ENCODE measurements at regions not wholly inside any gene's neighbourhood (a gene's known extent, or its start where the extent isn't known, plus 50 kb on each side); places are given as distances from the start of the nearest gene placed in this dataset.
"Not testable (repeated sequence)": the region's sequence is repeated elsewhere in the genome, so short reads cannot be mapped to it uniquely, and the experiment has no call there.

DNA sequence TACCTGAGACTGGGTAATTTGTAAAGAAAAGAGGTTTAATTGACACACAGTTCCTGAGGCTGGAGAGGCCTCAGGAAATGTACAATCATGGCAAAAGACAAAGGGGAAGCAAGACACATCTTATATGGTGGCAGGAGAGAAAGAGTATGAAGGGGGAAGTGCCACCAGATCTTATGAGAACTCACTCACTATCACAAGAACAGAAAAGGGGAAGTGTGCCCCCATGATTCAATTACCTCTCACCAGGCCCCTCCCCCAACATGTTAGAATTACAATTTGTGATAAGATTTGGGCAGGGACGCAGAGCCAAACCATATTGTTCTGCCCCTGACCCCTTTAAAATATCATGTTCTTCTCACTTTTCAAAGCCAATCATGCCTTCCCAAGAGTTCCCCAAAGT lies 744.2 kb upstream of the CDH18 start:
- H3K4me3 ChIP-seq, H3K27ac ChIP-seq: not testable (repeated sequence)

GRCh38 chr5:20721286-20721685 lies 733.3 kb upstream of the CDH18 start:
- not testable (repeated sequence) for H3K27ac ChIP-seq, H3K4me3 ChIP-seq

DNA sequence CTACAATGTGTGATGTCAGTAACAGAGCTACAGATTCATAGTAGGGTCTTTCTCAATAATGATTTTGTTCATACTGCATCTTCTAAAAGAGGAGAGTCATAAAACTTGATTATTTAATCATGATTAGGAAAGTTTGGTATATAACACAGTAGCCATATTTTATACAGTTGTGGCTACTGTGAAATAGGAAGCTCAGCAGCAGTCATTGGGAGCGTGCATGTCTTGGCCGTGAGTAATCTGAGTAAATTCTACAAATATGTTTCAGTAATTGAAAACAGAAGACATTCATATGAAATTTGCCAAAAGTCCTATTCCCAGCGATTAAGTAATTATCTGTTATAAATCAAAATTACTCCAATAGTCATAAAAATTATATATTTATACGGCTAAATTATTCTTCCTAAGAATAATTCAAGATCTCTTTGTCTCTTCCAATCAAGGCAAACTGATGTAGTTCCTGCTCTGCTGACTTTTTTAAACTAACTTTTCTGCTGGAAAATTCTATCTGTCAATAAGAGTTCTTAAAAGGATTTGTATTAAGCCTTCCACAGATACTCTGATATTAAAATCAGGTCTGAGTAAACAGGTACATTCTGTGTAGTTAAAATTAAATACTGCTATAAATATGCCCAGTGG lies 723.6 kb upstream of the CDH18 start:
- H3K27ac ChIP-seq, H3K4me3 ChIP-seq: not testable (repeated sequence)

DNA sequence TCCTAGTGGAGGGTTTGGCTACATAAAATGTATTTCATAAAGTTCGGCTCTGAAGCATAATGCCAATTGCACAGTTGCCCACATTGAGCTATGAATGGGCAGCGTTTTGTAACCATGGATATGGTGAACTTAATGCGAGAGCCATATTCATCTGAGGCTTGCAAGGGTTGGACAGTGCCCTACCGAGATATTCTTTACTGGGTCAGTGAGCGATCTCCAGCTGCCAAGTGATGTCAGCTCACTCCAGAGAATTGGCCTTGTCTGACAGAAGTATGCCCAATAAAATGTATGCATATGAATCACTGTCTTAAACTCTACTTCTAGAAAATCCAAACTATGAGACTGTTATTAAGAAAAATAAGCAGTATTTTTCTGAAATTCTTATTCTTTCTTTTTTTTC lies 719.6 kb upstream of the CDH18 start:
- not testable (repeated sequence) for H3K4me3 ChIP-seq

DNA sequence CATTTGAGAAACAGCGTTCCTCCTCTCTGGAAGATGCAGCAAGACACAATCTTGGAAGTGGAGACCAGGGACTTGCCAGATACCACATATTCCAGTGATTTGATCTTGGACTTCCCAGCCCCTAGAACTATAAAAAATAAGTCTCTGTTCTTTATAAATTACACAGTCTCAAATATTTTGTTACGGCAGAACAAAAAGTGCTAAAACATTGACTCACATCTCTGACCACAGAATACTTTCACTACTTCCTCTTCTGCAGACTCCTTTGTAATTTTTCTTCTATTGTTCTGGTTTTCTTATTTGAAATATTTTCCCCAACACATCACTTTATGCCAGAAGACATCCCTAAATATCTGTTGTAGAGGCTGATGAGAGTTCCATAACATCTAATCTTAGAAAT lies 706.1 kb upstream of the CDH18 start:
- H3K4me3 ChIP-seq, result no peak overlapping the region
- no peak overlapping the region for H3K27ac ChIP-seq

More for the DNA sequence above, 719.6 kb upstream of the CDH18 start:
- not testable (repeated sequence) for H3K27ac ChIP-seq

GRCh38 chr5:20692913-20693312 lies 704.9 kb upstream of the CDH18 start:
- Histone ChIP-seq H3K4me3 (no peak overlapping the region), H3K27ac (no peak overlapping the region)

DNA sequence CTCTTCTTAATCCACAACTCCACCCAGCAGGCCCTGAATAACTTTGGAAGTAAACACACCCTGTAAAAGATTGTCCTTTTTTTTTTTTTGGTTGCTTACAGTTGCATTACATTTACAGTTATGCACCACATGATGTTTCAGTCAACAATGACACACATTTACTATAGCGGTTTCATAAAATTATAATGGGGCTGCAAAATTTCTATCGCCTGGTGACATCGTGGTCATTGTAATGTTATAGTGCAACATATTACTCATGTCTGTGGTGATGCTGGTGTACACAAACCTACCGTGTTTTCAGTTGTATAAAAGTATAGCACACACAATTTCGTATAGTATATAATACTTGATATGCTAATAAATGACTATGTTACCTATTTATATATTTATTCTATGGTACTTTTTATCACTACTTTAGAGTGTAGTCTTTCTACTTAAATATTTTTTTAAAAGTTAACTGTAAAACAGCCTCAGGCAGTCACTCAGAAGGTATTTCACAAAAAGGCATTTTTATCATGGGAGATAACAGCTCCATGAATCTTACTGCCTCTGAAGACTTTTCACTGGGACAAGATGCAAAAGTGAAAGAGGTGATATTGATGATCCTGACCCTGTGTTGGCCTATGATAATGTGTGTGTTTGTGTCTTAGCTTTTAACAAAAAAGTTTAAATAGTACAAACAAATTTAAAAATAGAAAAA lies 695.4 kb upstream of the CDH18 start:
- Histone ChIP-seq H3K4me3 (no peak overlapping the region), H3K27ac (no peak overlapping the region)

GRCh38 chr5:20680718-20681302 lies 692.8 kb upstream of the CDH18 start:
- H3K27ac ChIP-seq, result no peak overlapping the region
- H3K4me3 ChIP-seq, result no peak overlapping the region

GRCh38 chr5:20678814-20679298 lies 690.9 kb upstream of the CDH18 start:
- Histone ChIP-seq H3K27ac (no peak overlapping the region), H3K4me3 (no peak overlapping the region)

DNA sequence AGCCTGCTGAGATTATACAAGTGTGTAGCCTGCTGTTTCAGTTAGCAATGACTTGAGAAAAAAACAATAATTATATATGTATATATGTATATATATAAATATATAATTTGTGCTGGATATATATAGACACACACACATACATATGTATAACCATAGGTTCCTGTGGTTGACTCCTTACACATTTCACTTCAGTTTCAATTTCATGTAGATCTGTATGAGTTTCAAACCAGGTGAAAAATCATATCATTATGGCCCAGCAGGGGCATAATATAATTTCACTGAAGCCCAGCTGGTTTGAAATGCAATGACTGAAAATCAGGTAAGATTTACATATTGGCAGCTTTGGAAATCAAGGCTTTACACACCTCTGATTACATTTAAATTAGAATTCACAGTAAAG lies 690.4 kb upstream of the CDH18 start:
- no peak overlapping the region for H3K27ac ChIP-seq
- H3K4me3 ChIP-seq, result no peak overlapping the region

GRCh38 chr5:20660588-20660987 lies 672.6 kb upstream of the CDH18 start:
- Histone ChIP-seq H3K4me3 (no peak overlapping the region), H3K27ac (no peak overlapping the region)

GRCh38 chr5:20656262-20656661 lies 668.3 kb upstream of the CDH18 start:
- Histone ChIP-seq H3K27ac (no peak overlapping the region), H3K4me3 (no peak overlapping the region)

DNA sequence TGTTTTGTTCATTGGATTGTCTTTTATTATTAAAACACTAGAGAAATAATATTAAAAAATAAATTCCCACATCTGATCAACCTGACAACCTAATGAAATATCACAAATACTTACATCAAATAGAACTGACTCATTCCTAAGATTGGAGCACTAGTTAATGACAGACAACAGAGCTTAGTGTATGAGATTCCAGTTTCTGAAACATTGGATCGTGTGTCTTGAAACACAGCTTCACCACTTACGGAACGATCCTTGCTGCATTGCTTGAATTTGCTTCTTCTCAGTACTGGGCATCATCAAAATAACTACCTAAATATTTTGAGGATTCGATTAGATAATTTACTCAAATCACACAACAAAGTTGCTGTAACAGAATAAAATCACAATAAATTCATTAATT lies 667.2 kb upstream of the CDH18 start:
- Histone ChIP-seq H3K27ac (no peak overlapping the region), H3K4me3 (no peak overlapping the region)

DNA sequence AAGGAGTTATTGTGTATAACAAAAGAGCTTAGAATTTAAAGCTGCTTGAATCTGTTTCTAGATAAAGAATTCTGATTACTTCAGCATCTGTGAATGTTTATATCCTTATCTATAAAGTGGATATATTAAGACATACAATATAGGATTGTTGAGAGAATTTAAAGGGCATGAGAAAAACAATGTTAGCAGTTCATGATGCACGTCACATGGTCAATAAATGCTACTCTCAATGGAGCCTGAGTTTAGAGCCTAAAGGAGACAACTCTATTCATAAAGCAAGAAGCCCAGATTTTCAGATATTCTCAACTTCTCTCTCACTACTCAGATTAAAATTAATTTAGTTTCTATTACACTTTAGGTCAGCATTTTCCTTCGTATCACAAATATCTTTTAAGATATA lies 666.7 kb upstream of the CDH18 start:
- H3K4me3 ChIP-seq, result no peak overlapping the region
- H3K27ac ChIP-seq, result no peak overlapping the region

- Histone ChIP-seq H3K4me3 (no peak overlapping the region), H3K27ac (no peak overlapping the region)
These were observed 666.0 kb upstream of the CDH18 start for GRCh38 chr5:20654033-20654432.

- Histone ChIP-seq H3K4me3 (no peak overlapping the region), H3K27ac (no peak overlapping the region)
These were observed 662.0 kb upstream of the CDH18 start for GRCh38 chr5:20649966-20650365.

- H3K27ac ChIP-seq, result no peak overlapping the region
- H3K4me3 ChIP-seq, result no peak overlapping the region
These were observed 661.0 kb upstream of the CDH18 start for GRCh38 chr5:20648981-20649380.

DNA sequence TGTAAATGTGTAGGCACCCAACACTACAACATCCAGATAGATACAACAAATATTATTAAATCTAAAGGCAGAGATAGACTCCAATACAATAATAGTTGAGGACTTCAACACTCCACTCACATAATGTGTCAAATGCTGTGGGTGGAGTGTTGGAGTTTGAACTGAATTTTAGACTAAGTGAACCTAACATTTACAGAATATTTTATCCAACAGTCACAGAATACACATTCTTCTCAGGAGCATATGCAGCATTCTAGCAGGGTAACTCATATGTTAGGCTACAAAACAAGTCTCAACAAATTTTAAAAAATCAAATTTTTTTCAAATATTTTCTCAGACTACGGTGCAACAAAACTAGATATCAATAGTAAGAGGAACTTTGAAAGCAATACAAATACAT lies 648.7 kb upstream of the CDH18 start:
- Histone ChIP-seq H3K27ac (no peak overlapping the region), H3K4me3 (no peak overlapping the region)

DNA sequence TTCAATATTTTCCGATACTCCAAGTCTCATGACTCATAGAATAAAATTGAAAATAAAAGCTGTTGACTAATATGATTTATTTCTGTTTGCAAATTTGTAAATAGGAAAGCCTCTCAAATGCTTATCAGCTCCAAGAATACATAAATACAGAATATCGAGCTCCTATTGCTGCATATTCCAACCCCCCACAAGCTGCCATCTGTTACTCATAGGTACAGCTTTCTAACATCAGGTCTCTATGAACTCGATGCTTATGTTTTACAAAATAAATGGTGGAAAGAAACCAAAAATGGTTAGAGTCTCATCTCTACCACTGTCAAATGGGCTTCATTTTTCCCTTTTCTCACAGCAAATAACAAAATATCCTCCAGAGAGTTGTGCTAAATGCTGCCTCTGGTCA lies 631.6 kb upstream of the CDH18 start:
- no peak overlapping the region for H3K4me3 ChIP-seq

GRCh38 chr5:20618340-20618739 lies 630.3 kb upstream of the CDH18 start:
- H3K4me3 ChIP-seq, result no peak overlapping the region
- H3K27ac ChIP-seq, result no peak overlapping the region

More for the DNA sequence above, 631.6 kb upstream of the CDH18 start:
- H3K27ac ChIP-seq, result no peak overlapping the region

DNA sequence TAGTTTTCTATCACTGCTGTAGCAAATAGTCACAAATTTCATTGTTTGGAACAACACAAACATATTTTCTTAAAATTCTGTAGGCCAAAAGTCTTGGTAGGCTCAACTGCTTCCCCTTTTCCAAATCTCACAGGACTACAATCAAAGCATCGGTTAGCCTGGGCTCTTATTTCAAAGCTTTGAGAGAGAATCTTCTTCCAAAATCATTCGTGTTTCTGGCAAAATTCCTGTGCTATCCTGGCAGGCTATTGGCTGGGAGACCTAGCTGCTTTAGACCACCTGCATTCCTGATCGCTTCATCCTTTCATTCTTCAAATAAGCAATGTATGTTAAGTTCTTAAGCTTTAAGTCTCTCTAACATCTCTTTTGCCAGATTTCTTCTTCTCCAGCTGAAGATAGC lies 629.8 kb upstream of the CDH18 start:
- H3K27ac ChIP-seq, result no peak overlapping the region
- no peak overlapping the region for H3K4me3 ChIP-seq

All from skin epidermis (tissue), 12 donors.